Esophagus muscularis mucosa (tissue), 4 donors: ENCODE measurements at regions not wholly inside any gene's neighbourhood (a gene's known extent, or its start where the extent isn't known, plus 50 kb on each side); places are given as distances from the start of the nearest gene placed in this dataset.

ENCODE experiments used
- EP300 ChIP-seq: sonication (generic); formaldehyde crosslinking; IDR thresholded peaks from one replicate; pipeline ENCODE4 v1.6.1; 2017; ENCODE audit warnings: antibody characterized with exemption
- POLR2A ChIP-seq: fragments of 450-650 bp; IDR thresholded peaks from one replicate; pipeline ENCODE4 v1.6.1; 2017; ENCODE audit warnings: antibody characterized with exemption, moderate library complexity, mild to moderate bottlenecking, low read depth
- TF ChIP-seq, protein P1 (sequence below), 3 experiments: fragments of 200-600 bp in 2 of 3; fragments of 450-650 bp in 1 of 3; sonication (generic) in 2 of 3; IDR thresholded peaks; one replicate each; pipeline ENCODE4 v1.5.1; 2017 to 2019; ENCODE audit warnings: antibody characterized with exemption in 3 of 3, mild to moderate bottlenecking in 2 of 3, moderate library complexity in 1 of 3

GRCh38 chr16:62625326-62625725 lies 589.1 kb upstream of the CDH8 start:
- TF ChIP-seq, protein P1, sequence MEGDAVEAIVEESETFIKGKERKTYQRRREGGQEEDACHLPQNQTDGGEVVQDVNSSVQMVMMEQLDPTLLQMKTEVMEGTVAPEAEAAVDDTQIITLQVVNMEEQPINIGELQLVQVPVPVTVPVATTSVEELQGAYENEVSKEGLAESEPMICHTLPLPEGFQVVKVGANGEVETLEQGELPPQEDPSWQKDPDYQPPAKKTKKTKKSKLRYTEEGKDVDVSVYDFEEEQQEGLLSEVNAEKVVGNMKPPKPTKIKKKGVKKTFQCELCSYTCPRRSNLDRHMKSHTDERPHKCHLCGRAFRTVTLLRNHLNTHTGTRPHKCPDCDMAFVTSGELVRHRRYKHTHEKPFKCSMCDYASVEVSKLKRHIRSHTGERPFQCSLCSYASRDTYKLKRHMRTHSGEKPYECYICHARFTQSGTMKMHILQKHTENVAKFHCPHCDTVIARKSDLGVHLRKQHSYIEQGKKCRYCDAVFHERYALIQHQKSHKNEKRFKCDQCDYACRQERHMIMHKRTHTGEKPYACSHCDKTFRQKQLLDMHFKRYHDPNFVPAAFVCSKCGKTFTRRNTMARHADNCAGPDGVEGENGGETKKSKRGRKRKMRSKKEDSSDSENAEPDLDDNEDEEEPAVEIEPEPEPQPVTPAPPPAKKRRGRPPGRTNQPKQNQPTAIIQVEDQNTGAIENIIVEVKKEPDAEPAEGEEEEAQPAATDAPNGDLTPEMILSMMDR (IDR thresholded peaks at IDR 0.05) = no peak
- no peak for TF ChIP-seq POLR2A
- no peak for TF ChIP-seq EP300
